Suprapubic skin (tissue), 4 donors: ENCODE measurements at regions not wholly inside any gene's neighbourhood (a gene's known extent, or its start where the extent isn't known, plus 50 kb on each side); places are given as distances from the start of the nearest gene placed in this dataset.
A peak's percentile ranks its signal among the peaks of the same experiment; 100 is the strongest.
"Not testable (repeated sequence)": the region's sequence is repeated elsewhere in the genome, so short reads cannot be mapped to it uniquely, and the experiment has no call there.

Experiments
- DNase-seq, 2 donors: peaks; one replicate each; pipeline ENCODE4 v3.0.0-alpha.2; 2019; ENCODE audit warnings: low spot score in 2 of 2
- H3K27ac ChIP-seq: fragments of 200-600 bp; sonication (generic); one replicate; pipeline ENCODE4 v1.5.1; 2019
- H3K27me3 ChIP-seq: fragments of 200-600 bp; sonication (generic); one replicate; pipeline ENCODE4 v1.5.1; 2019
- H3K36me3 ChIP-seq: fragments of 200-600 bp; sonication (generic); one replicate; pipeline ENCODE4 v1.5.1; 2019
- H3K4me1 ChIP-seq: fragments of 200-600 bp; sonication (generic); one replicate; pipeline ENCODE4 v1.5.1; 2019
- H3K4me3 ChIP-seq: fragments of 200-600 bp; sonication (generic); one replicate; pipeline ENCODE4 v1.5.1; 2019; ENCODE audit warnings: mild to moderate bottlenecking
- H3K9me3 ChIP-seq: fragments of 200-600 bp; sonication (generic); one replicate; pipeline ENCODE4 v1.5.1; 2019
- EP300 ChIP-seq: sonication (generic); formaldehyde crosslinking; IDR thresholded peaks from one replicate; pipeline ENCODE4 v1.6.1; 2017; ENCODE audit warnings: antibody characterized with exemption
- POLR2A ChIP-seq, 2 donors: fragments of 450-650 bp; IDR thresholded peaks; one replicate each; pipeline ENCODE4 v1.6.1; 2017; ENCODE audit warnings: antibody characterized with exemption in 2 of 2, mild to moderate bottlenecking in 2 of 2, moderate library complexity in 2 of 2
- POLR2AphosphoS5 ChIP-seq, 3 donors: sonication (generic); formaldehyde crosslinking; IDR thresholded peaks; one replicate each; pipeline ENCODE4 v1.6.1; 2017; ENCODE audit warnings: antibody characterized with exemption in 3 of 3
- WGBS: methylation state at CpG from one replicate; pipeline ENCODE4 v1.1.5; 2018; 5-methylcytosine and 5-hydroxymethylcytosine counted together
- TF ChIP-seq, protein P1 (sequence below), 2 donors: fragments of 200-600 bp in 1 of 2; fragments of 450-650 bp in 1 of 2; sonication (generic) in 1 of 2; IDR thresholded peaks; one replicate each; pipeline ENCODE4 v1.5.1; 2016 to 2019; ENCODE audit warnings: antibody characterized with exemption in 2 of 2, mild to moderate bottlenecking in 1 of 2, moderate library complexity in 1 of 2

DNA sequence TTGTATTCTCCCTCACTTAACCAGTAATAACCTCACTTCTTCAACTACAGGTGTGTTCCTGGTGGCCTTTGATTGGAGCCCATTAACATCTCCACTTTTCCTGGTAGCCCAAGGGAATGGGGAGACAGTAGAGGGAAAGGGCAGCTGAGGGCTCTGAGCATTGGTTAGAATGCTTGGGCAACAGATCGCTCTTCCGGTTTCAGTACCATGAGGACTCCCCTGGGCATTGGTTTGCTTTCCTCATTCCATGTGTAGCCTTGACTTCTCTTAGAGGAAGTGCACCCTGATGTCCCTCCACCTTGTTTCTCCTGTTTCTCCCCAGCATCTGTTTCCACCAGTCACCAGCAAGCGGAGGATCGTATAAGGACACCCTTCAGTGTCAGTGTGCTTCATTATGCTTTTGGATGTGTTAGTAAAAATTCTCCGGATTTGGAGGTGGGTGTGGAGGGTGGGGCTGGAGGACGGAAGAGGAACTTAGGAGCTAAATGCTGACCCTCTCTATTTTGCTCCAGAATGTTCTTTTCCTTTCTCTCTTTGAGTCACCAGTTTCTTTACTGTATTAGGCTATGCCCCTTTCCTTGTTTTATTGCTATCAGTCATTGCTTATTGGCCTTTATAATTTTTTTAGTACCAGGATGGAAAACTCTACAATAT is 50.6 kb upstream of the ZNG1B start:
- not testable (repeated sequence) for H3K4me1 ChIP-seq, H3K27me3 ChIP-seq, DNase-seq, H3K27ac ChIP-seq, H3K4me3 ChIP-seq, H3K9me3 ChIP-seq, H3K36me3 ChIP-seq
- 72% methylated on average over 6 of the region's 6 CpGs for WGBS

DNA sequence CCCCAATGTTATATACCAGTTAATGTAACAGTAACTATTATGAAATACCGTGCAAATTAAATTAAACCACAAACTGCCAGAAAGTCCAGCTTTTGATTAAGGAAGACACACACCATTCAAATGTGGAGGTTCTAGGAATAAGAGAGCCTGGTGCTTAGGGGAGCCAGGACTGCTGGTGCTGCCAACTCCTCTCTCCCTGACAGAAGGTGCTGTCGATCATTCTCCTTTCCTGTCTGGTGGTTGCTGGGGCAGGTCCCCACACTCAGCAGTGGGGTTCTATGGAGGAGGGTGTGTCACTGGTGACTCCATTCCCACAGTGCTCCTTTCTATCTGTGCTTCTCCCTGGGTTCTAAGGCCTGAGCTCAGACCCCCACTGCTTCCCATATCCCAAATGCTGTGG is 57.9 kb upstream of the ZNG1B start:
- 50% methylated on average over 2 of the region's 2 CpGs for WGBS
- not testable (repeated sequence) for H3K36me3 ChIP-seq, H3K27me3 ChIP-seq, H3K4me3 ChIP-seq, H3K27ac ChIP-seq, H3K4me1 ChIP-seq, H3K9me3 ChIP-seq, DNase-seq

- no peak for TF ChIP-seq POLR2A (IDR thresholded peaks at IDR 0.05)
- TF ChIP-seq EP300: no peak
- TF ChIP-seq POLR2AphosphoS5 (IDR thresholded peaks at IDR 0.05): no peak
- TF ChIP-seq, protein P1, sequence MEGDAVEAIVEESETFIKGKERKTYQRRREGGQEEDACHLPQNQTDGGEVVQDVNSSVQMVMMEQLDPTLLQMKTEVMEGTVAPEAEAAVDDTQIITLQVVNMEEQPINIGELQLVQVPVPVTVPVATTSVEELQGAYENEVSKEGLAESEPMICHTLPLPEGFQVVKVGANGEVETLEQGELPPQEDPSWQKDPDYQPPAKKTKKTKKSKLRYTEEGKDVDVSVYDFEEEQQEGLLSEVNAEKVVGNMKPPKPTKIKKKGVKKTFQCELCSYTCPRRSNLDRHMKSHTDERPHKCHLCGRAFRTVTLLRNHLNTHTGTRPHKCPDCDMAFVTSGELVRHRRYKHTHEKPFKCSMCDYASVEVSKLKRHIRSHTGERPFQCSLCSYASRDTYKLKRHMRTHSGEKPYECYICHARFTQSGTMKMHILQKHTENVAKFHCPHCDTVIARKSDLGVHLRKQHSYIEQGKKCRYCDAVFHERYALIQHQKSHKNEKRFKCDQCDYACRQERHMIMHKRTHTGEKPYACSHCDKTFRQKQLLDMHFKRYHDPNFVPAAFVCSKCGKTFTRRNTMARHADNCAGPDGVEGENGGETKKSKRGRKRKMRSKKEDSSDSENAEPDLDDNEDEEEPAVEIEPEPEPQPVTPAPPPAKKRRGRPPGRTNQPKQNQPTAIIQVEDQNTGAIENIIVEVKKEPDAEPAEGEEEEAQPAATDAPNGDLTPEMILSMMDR (IDR thresholded peaks at IDR 0.05): no peak
- no peaks in the 10 kb centered on the region for H3K4me1 ChIP-seq
- H3K9me3 ChIP-seq: no peaks in the 10 kb centered on the region
- no peak overlapping the region for H3K4me3 ChIP-seq
- H3K36me3 ChIP-seq: no peaks in the 10 kb centered on the region
- 87% methylated on average over 3 of the region's 3 CpGs for WGBS
- H3K27ac ChIP-seq: no peak overlapping the region
- DNase-seq: no peak
- no peaks in the 10 kb centered on the region for H3K27me3 ChIP-seq
Observed at GRCh38 chr2:113376913-113377445, 60.5 kb upstream of the ZNG1B start.

GRCh38 chr2:113376253-113376912 is 61.1 kb upstream of the ZNG1B start:
- Histone ChIP-seq H3K27me3 (no peaks in the 10 kb centered on the region), H3K9me3 (no peaks in the 10 kb centered on the region), H3K4me3 (no peak overlapping the region), H3K36me3 (no peaks in the 10 kb centered on the region), H3K27ac (no peak overlapping the region), H3K4me1 (no peaks in the 10 kb centered on the region)
- DNase-seq: no peak
- TF ChIP-seq POLR2AphosphoS5 (IDR thresholded peaks at IDR 0.05) (no peak), EP300 (no peak), POLR2A (IDR thresholded peaks at IDR 0.05) (no peak)
- TF ChIP-seq, protein P1 (IDR thresholded peaks at IDR 0.05): no peak
- 83% methylated on average over 2 of the region's 2 CpGs for WGBS

DNA sequence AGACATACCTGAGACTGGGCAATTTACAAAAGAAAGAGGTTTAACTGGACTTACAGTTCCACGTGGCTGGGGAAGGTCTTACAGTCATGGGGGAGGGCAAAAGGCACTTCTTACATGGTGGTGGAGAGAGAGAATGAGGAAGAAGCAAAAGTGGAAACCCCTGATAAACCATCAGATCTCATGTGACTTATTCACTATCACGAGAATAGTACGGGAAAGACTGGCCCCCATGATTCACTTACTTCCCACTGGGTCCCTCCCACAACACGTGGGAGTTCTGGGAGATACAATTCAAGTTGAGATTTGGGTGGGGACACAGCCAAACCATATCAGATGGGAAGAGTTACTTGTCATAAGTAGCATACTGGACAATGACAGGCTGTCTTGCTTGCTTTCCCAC is 62.6 kb upstream of the ZNG1B start:
- H3K9me3 ChIP-seq, H3K36me3 ChIP-seq, H3K4me1 ChIP-seq, H3K27me3 ChIP-seq, DNase-seq, H3K4me3 ChIP-seq, H3K27ac ChIP-seq: not testable (repeated sequence)
- 35% methylated on average over 4 of the region's 4 CpGs for WGBS

DNA sequence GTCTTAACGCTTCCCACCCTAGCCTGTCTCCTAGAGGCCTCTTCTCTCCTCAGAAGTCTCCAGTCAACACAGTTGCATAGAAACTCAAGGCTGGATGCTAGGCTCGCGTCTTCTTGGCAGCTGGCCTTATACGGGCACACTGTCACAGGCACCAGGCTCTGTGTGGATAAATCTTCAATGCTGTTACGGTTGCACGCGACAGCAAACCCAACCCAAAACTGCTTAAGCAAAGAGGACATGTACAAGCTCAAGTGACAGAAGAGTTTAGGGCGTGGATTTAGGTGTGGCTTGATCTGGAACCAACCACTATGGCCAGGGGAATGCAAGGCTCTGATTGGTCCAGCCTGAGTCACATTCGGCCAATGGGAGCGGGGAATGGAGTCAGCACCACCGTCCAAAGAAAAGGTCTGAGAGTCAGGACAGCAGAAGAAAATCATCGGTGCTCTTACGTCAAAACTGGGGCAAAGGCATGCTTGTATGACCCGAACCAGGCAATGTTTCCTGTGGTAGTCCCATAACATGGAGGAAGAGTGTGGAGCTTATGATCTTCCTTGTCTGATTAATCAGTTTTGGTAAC is 65.1 kb upstream of the ZNG1B start:
- H3K36me3 ChIP-seq, H3K27ac ChIP-seq, DNase-seq, H3K9me3 ChIP-seq, H3K27me3 ChIP-seq, H3K4me3 ChIP-seq, H3K4me1 ChIP-seq: not testable (repeated sequence)
- 89% methylated on average over 14 of the region's 14 CpGs for WGBS

- 12% methylated on average over 9 of the region's 9 CpGs for WGBS
- Histone ChIP-seq H3K36me3 (no peaks in the 10 kb centered on the region), H3K27me3 (no peaks in the 10 kb centered on the region), H3K4me3 (no peak overlapping the region), H3K9me3 (no peaks in the 10 kb centered on the region), H3K27ac (no peak overlapping the region), H3K4me1 (no peaks in the 10 kb centered on the region)
- DNase-seq: peak in 1 of 2 donors; percentile 76
- TF ChIP-seq POLR2AphosphoS5 (IDR thresholded peaks at IDR 0.05): no peak
- TF ChIP-seq, protein P1 (IDR thresholded peaks at IDR 0.05): peak; percentile 48 to 87
- no peak for TF ChIP-seq POLR2A (IDR thresholded peaks at IDR 0.05)
Observed at GRCh38 chr2:113370478-113371091, 66.9 kb upstream of the ZNG1B start.
